Mammary epithelial cell (primary cell): ENCODE measurements at regions not wholly inside any gene's neighbourhood (a gene's known extent, or its start where the extent isn't known, plus 50 kb on each side); places are given as distances from the start of the nearest gene placed in this dataset.

Experiments used
- EZH2 ChIP-seq: IDR thresholded peaks from 2 replicates; pipeline ENCODE4 v1.6.1; 2012; ENCODE audit warnings: low read length, inconsistent platforms, borderline replicate concordance
- TF ChIP-seq, protein P1 (sequence below), 2 donors: IDR thresholded peaks in 1 of 2; conservative IDR thresholded peaks in 1 of 2; 2 replicates each; pipeline ENCODE4 v1.5.1; 2011 to 2012; ENCODE audit warnings: inconsistent platforms in 2 of 2, low read length in 2 of 2, mild to moderate bottlenecking in 2 of 2, control low read depth in 1 of 2, low read depth in 1 of 2; ENCODE audit not compliant: insufficient read depth in 1 of 2; ENCODE audit errors: extremely low read depth in 1 of 2

DNA sequence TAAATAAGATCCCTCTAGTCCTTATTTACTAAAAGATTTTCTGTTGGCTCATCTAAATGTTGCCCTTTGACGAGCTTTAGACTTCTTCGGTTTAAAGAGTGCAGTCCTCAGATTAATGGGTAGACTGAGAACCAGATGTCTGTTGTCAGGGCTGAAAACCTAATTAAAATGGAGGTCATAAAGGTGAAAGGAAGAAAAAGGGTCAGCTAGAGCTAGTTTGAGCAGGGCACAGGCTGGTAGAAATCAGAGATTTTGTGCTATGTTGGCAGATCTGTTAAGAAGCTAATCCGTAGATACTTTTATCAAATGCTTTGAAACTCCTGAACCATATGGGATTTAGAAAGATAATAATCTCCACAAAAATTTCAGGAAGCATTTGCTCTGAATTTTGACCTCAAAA, 959.0 kb downstream of the PLA2G4A start:
- TF ChIP-seq, protein P1, sequence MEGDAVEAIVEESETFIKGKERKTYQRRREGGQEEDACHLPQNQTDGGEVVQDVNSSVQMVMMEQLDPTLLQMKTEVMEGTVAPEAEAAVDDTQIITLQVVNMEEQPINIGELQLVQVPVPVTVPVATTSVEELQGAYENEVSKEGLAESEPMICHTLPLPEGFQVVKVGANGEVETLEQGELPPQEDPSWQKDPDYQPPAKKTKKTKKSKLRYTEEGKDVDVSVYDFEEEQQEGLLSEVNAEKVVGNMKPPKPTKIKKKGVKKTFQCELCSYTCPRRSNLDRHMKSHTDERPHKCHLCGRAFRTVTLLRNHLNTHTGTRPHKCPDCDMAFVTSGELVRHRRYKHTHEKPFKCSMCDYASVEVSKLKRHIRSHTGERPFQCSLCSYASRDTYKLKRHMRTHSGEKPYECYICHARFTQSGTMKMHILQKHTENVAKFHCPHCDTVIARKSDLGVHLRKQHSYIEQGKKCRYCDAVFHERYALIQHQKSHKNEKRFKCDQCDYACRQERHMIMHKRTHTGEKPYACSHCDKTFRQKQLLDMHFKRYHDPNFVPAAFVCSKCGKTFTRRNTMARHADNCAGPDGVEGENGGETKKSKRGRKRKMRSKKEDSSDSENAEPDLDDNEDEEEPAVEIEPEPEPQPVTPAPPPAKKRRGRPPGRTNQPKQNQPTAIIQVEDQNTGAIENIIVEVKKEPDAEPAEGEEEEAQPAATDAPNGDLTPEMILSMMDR (conservative IDR thresholded peaks at IDR 0.05 in 1 of 2, IDR thresholded peaks at IDR 0.05 in 1 of 2; ENCODE audit: extremely low read depth in 1 of 2, insufficient read depth in 1 of 2, low read depth in 1 of 2, low read length in 2 of 2), result no peak
- no peak for TF ChIP-seq EZH2
